ENCODE measurements at regions not wholly inside any gene's neighbourhood (a gene's known extent, or its start where the extent isn't known, plus 50 kb on each side); places are given as distances from the start of the nearest gene placed in this dataset.
A peak's percentile ranks its signal among the peaks of the same experiment; 100 is the strongest.

GRCh38 chr22:47329727-47330650 lies 567.5 kb downstream of the TBC1D22A start:
- in situ Hi-C loops (cut with HindIII; ENCODE audit: low sequenced_read_pairs): no loop called here
- no peak for TF ChIP-seq CTCF (IDR thresholded peaks at IDR 0.05; ENCODE audit: low read depth, low read length, missing control alignments)

GRCh38 chr22:47328550-47329243 lies 566.2 kb downstream of the TBC1D22A start:
- no peak overlapping the region for H3K4me3 ChIP-seq (ENCODE audit: low read depth, low read length)
- DNase-seq (ENCODE audit: low read depth): peak; percentile 84
- no peak for TF ChIP-seq CTCF (IDR thresholded peaks at IDR 0.05; ENCODE audit: low read depth, low read length, missing control alignments)
- in situ Hi-C loops (cut with HindIII; ENCODE audit: low sequenced_read_pairs): no loop called here

More at GRCh38 chr22:47329727-47330650, 567.5 kb downstream of the TBC1D22A start:
- no peak overlapping the region for H3K4me3 ChIP-seq (ENCODE audit: low read depth, low read length)
- DNase-seq (ENCODE audit: low read depth): no peak

- H3K4me3 ChIP-seq (ENCODE audit: low read depth, low read length): no peak overlapping the region
- no peak for TF ChIP-seq CTCF (IDR thresholded peaks at IDR 0.05; ENCODE audit: low read depth, low read length, missing control alignments)
- no peak for DNase-seq (ENCODE audit: low read depth)
- in situ Hi-C loops (cut with HindIII; ENCODE audit: low sequenced_read_pairs): no loop called here
Measured at GRCh38 chr22:47327241-47327640, 564.8 kb downstream of the TBC1D22A start.

DNA sequence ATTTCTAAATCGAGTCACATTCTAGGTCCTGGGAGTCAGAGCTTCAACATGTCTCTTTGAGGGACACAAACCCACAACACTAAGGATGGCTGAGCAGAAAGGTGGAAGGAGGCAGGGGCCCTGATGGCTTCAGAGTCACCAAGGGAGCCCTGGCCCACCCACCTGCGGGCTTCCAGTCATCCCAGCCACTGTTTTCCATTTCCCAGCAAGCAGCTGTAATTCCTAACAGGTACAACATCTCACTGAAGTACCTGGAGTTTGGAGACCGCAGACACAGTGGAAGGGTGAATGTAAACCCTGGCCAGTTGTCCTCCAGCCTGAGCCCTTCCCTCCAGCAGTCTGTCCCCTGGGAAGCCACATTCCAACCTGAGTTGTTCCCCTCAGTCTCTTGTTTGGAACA lies 562.8 kb downstream of the TBC1D22A start:
- DNase-seq (ENCODE audit: low read depth): no peak
- TF ChIP-seq CTCF (IDR thresholded peaks at IDR 0.05; ENCODE audit: low read depth, low read length, missing control alignments): no peak
- in situ Hi-C loops (cut with HindIII; ENCODE audit: low sequenced_read_pairs): no loop called here
- no peak overlapping the region for H3K4me3 ChIP-seq (ENCODE audit: low read depth, low read length)

DNA sequence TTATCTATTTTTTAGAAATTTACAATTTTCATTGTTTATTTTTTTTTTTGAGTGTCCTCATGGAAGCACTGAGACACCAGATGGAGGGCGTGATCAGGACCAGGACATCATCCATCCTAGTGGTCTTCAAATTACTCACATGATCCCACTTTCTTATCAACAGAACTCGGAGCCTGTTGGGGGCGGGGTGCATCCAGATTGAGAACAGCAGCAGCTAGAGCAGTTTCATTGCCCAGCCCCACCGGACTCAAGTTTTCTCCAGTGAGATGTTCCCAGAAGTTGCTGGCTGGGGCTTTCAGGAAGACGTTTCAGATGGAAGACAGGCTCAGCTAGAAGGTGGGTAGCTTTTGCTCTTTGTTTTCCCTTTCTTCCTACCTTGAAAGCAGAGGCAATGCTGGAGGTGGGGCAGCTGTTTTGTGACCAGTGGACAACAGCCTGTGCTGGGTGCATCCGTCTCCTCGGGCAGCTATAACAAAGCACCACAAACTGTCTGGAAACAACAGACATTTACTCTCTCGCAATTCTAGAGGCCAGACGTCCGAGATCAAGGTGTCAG lies 562.1 kb downstream of the TBC1D22A start:
- in situ Hi-C loops (cut with HindIII; ENCODE audit: low sequenced_read_pairs): no loop called here
- H3K4me3 ChIP-seq (ENCODE audit: low read depth, low read length): no peak overlapping the region
- TF ChIP-seq CTCF (IDR thresholded peaks at IDR 0.05; ENCODE audit: low read depth, low read length, missing control alignments): no peak
- DNase-seq (ENCODE audit: low read depth): no peak

DNA sequence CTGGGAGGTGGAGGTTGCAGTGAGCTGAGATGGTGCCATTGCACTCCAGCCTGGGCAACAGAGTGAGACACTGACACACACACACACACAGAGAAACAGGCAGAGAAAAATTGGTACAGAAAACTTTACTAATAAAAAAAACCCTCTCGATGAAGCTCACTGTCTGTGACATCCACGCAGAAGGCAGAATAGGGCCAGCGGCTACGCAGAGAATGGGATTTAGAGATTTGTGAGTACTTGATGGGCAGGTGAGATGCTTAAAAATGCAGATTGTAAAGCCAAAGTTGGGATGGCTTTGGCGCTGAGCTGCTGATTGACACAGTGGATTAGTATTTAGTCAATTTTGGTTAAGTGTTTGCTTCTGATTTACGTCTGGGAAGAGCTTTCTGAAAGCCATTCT lies 561.1 kb downstream of the TBC1D22A start:
- no peak for DNase-seq (ENCODE audit: low read depth)
- no peak overlapping the region for H3K4me3 ChIP-seq (ENCODE audit: low read depth, low read length)
- in situ Hi-C loops (cut with HindIII; ENCODE audit: low sequenced_read_pairs): no loop called here
- TF ChIP-seq CTCF (IDR thresholded peaks at IDR 0.05; ENCODE audit: low read depth, low read length, missing control alignments): no peak
